Panc1 (cell line): ENCODE measurements at regions not wholly inside any gene's neighbourhood (a gene's known extent, or its start where the extent isn't known, plus 50 kb on each side); places are given as distances from the start of the nearest gene placed in this dataset.

Experiments used
- CTCF ChIP-seq: fragments of 450-650 bp; IDR thresholded peaks from 2 replicates; pipeline ENCODE4 v1.5.1; 2017; ENCODE audit warnings: mild to moderate bottlenecking
- REST ChIP-seq, 2 experiments: IDR thresholded peaks; 2 replicates each; pipeline ENCODE4 v1.6.1; 2011 to 2012; ENCODE audit warnings: low read depth in 2 of 2, control low read depth in 1 of 2, low read length in 1 of 2, mild to moderate bottlenecking in 1 of 2, moderate library complexity in 1 of 2; ENCODE audit not compliant: insufficient read depth in 1 of 2

DNA sequence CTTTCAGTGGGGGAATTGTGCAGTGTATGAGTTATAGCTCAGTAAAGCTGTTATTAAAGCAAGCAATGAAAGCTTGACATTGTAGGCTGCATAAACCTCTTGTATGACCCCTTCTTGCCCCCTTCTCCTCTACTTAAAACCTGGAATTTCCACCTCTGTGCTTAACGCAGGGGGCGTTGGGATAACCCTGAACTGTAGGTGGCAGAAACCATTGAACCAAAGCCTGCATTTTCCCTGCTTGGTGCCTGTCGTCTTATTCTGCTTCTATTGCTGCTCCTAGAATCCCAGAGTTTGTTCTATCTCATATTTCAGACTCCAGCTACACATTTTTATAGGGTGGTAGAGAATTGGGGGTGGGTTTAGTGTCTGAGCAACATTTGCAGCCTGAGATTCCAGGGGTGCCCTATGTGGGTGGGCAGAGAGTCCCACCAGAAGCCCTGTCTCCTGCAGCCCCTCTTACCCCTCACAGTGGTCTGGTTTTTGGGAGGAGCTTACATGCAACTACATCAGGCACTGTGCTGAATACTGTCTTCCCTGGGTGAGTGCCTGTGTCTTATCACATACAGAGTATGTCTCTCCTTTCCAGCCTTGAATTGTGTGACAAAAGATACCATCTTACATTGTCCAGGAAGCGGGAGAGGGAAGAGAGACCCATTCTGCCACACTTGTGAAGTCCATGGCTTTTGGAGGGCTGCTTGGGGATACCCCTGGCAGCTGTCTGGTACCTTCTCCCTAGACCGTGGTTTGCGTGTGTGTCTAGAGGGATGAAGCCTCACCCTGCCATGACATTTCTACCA is 407.7 kb upstream of the EEF2KMT start:
- TF ChIP-seq CTCF = no peak
- TF ChIP-seq REST (IDR thresholded peaks at IDR 0.05; ENCODE audit: insufficient read depth in 1 of 2, low read depth in 2 of 2, low read length in 1 of 2) = no peak
